ENCODE measurements at regions not wholly inside any gene's neighbourhood (a gene's known extent, or its start where the extent isn't known, plus 50 kb on each side); places are given as distances from the start of the nearest gene placed in this dataset.

GRCh38 chr17:77422104-77422747 lies 281.5 kb downstream of the SEC14L1 start:
- Mint-ChIP-seq H3K27ac (no peak overlapping the region), H3K36me3 (peaks cover 4% of the 10 kb centered on the region), H3K9me3 (no peaks in the 10 kb centered on the region), H3K4me1 (peaks cover 48% of the 10 kb centered on the region), H3K4me3 (no peak overlapping the region), H3K27me3 (no peaks in the 10 kb centered on the region)
- POLR2A ChIA-PET = interaction anchor here (1.1 to 6.5 kb wide), 6 partner anchors 11 to 44 kb away, joined by 3 to 58 read pairs (median 6); no protein-coding TSS in a partner anchor
- ATAC-seq (ENCODE audit: low read depth) = no peak
- DNase-seq = no peak

- ATAC-seq (ENCODE audit: low read depth) (no peak), DNase-seq (no peak)
- Mint-ChIP-seq H3K4me1 (peaks cover 48% of the 10 kb centered on the region), H3K9me3 (no peaks in the 10 kb centered on the region), H3K36me3 (peaks cover 4% of the 10 kb centered on the region), H3K27ac (peak overlapping the region; percentile 55), H3K27me3 (no peaks in the 10 kb centered on the region), H3K4me3 (no peak overlapping the region)
- POLR2A ChIA-PET = interaction anchor here (1.5 to 6.5 kb wide), 3 partner anchors 14 to 33 kb away, joined by 4 to 58 read pairs (median 8); no protein-coding TSS in a partner anchor
Measured at GRCh38 chr17:77422748-77423113, 282.0 kb downstream of the SEC14L1 start.

DNA sequence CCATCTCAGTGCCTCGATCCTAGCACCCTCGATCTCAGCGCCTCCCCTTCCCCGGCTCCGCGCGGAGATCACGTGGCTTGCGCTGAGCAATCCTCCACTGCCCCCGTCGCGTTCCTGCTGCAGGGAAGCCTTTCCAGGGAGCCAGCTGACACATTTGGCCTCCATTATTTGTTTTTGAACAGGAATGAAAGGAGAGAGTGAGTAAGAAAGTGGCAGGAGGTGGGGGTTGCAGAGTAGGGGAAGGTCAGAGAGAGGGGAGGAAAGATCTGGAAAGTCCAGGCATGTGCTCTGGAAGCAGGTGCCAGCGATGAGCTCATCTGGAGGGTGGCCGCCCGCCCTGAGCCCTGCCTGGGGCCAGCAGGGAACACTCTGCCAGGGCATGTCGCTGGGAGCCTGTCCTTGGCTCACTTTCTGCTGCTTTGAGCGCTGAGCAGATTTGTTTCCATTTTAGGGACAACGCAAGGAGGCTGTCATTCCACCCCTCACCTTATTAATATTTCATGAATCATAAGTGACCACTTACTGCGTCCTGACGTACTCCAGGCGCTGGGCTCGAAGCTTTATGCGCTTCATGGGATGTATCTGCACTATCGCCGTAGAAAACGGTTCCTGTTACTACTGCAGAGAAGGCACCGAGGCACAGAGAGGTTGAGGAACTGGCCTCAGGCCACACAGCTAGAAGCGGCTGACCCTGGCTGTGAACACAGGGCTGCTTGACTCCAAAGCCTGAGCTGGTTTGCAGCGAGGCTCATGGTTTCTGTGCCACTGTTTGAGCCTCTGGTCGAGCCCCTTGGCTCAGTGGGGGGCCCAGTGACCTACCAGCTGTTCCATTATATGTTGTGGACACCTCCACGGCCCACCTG lies 283.1 kb downstream of the SEC14L1 start:
- ATAC-seq (ENCODE audit: low read depth) = no peak
- peaks cover 4% of the 10 kb centered on the region for H3K36me3 Mint-ChIP-seq
- H3K27ac Mint-ChIP-seq = peak overlapping the region; percentile 1
- H3K9me3 Mint-ChIP-seq = no peaks in the 10 kb centered on the region
- H3K27me3 Mint-ChIP-seq = no peaks in the 10 kb centered on the region
- POLR2A ChIA-PET = interaction anchor here (1.5 to 6.5 kb wide), 4 partner anchors 15 to 34 kb away, joined by 4 to 58 read pairs (median 6); no protein-coding TSS in a partner anchor
- DNase-seq = no peak
- H3K4me3 Mint-ChIP-seq = no peak overlapping the region
- peaks cover 55% of the 10 kb centered on the region for H3K4me1 Mint-ChIP-seq

GRCh38 chr17:77424585-77425344 lies 284.0 kb downstream of the SEC14L1 start:
- ATAC-seq (ENCODE audit: low read depth) = no peak
- POLR2A ChIA-PET = interaction anchor here (1.0 to 2.4 kb wide), 11 partner anchors 14 to 93 kb away, joined by 3 to 10 read pairs (median 4); no protein-coding TSS in a partner anchor
- Mint-ChIP-seq H3K4me3 (no peak overlapping the region), H3K4me1 (peaks cover 57% of the 10 kb centered on the region), H3K27me3 (no peaks in the 10 kb centered on the region), H3K27ac (peak overlapping the region; percentile 32), H3K36me3 (peaks cover 4% of the 10 kb centered on the region), H3K9me3 (no peaks in the 10 kb centered on the region)
- no peak for DNase-seq

GRCh38 chr17:77425348-77425747 lies 284.6 kb downstream of the SEC14L1 start:
- Mint-ChIP-seq H3K27ac (peak overlapping the region; percentile 32), H3K27me3 (no peaks in the 10 kb centered on the region), H3K4me1 (peaks cover 56% of the 10 kb centered on the region), H3K36me3 (peaks cover 4% of the 10 kb centered on the region), H3K4me3 (peak overlapping the region; percentile 43), H3K9me3 (no peaks in the 10 kb centered on the region)
- DNase-seq = no peak
- ATAC-seq (ENCODE audit: low read depth) = no peak
- POLR2A ChIA-PET = interaction anchor here (1.0 to 2.4 kb wide), 10 partner anchors 14 to 94 kb away, joined by 3 to 10 read pairs (median 5); no protein-coding TSS in a partner anchor

DNA sequence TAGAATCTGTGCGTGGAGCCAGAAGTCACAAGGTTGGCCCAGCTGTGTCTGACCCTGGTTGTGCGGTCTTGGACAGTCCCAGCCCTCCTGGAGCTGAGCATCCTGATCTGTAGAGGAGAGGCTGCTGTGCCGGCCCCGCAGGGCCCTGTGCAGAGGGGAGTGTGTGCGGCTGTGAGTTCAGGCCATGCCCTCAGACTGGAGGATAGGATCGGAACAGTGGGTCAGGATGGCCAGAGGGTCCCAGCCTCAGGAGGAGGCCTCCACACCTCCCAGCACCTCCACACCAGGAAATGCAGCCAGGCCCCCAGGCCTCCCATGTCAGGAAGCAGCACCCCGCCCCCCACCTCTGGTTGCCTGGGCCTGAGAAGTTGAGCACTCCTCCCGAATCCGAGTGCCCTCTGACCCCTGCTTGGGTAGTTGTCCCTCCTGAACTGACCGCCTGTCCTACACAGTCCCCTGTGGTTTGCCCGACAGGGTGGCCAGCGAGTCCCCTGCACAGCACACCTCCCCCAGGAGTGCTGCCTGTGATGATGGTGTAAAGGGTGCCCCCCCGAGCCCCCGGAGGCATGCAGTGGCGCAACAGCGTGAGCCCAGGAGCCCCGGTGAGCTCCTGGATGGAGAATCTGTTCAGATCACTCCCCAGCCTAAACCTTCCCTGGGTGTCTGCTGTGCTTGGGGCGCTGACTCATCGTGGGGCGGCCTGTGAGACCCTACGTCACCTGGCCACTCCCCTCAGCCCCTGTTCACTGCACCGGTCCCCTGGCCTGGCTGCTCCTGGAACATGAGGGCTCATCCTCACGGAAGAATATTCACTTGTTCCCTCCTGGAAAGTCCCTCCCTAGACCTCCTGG lies 285.2 kb downstream of the SEC14L1 start:
- POLR2A ChIA-PET = interaction anchor here (0.9 to 2.4 kb wide), 11 partner anchors 10 to 95 kb away, joined by 3 to 10 read pairs (median 4); no protein-coding TSS in a partner anchor
- DNase-seq (no peak), ATAC-seq (ENCODE audit: low read depth) (peak; percentile 65)
- Mint-ChIP-seq H3K4me1 (peaks cover 55% of the 10 kb centered on the region), H3K4me3 (peak overlapping the region; percentile 62), H3K36me3 (peaks cover 4% of the 10 kb centered on the region), H3K27me3 (no peaks in the 10 kb centered on the region), H3K9me3 (no peaks in the 10 kb centered on the region), H3K27ac (peak overlapping the region; percentile 74)

- Mint-ChIP-seq H3K4me1 (peaks cover 53% of the 10 kb centered on the region), H3K27me3 (no peaks in the 10 kb centered on the region), H3K36me3 (no peaks in the 10 kb centered on the region), H3K27ac (peak overlapping the region; percentile 74), H3K4me3 (peak overlapping the region; percentile 62), H3K9me3 (no peaks in the 10 kb centered on the region)
- ATAC-seq (ENCODE audit: low read depth) (peak; percentile 16), DNase-seq (no peak)
- POLR2A ChIA-PET = interaction anchor here (0.7 to 2.4 kb wide), 8 partner anchors 9 to 102 kb away, joined by 3 to 8 read pairs (median 4); no protein-coding TSS in a partner anchor
Measured at GRCh38 chr17:77426676-77427386, 286.1 kb downstream of the SEC14L1 start.

GRCh38 chr17:77427391-77427991 lies 286.7 kb downstream of the SEC14L1 start:
- H3K4me3 Mint-ChIP-seq = peak overlapping the region; percentile 13
- H3K27ac Mint-ChIP-seq = peak overlapping the region; percentile 74
- ATAC-seq (ENCODE audit: low read depth) (no peak), DNase-seq (no peak)
- H3K36me3 Mint-ChIP-seq = no peaks in the 10 kb centered on the region
- POLR2A ChIA-PET = interaction anchor here (0.7 to 2.4 kb wide), 8 partner anchors 9 to 102 kb away, joined by 3 to 8 read pairs (median 4); no protein-coding TSS in a partner anchor
- no peaks in the 10 kb centered on the region for H3K9me3 Mint-ChIP-seq
- peaks cover 60% of the 10 kb centered on the region for H3K4me1 Mint-ChIP-seq
- H3K27me3 Mint-ChIP-seq = no peaks in the 10 kb centered on the region

DNA sequence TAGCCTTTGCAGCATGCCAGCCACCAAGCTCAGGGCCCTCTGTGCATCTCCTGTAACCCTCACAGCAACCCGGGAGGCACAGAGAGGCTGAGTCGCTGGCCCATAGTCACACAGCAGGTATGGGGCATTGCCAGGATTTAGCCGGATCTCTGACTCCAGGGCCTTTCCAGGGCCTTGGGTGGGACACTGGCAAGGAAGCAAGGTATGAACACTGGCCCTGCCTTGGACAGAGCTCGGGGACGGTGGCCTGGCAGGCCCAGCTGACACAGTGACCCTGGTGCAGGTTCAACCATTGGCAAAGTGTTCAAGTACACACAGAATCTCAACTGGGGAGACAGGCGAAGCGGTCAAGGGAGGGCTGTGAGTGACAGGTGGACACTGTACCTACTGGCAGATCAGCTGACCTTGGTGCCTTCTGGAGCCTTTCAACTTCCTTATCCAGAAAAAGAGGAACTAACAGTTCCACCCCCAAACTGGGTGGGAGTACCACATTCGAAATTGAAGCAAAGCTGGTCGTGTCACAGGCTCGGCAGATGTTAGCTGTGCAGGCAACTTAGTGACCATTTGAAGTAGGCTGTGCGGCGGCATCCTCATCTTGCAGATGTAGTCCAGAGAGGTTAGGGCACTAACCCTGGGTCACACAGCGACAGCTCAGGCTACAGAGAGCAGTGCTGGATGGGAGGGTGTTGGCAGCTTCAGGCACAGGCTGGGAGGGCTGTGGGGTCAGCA lies 287.4 kb downstream of the SEC14L1 start:
- Mint-ChIP-seq H3K9me3 (no peaks in the 10 kb centered on the region), H3K27me3 (no peaks in the 10 kb centered on the region), H3K4me3 (no peak overlapping the region), H3K36me3 (no peaks in the 10 kb centered on the region), H3K4me1 (peaks cover 60% of the 10 kb centered on the region), H3K27ac (no peak overlapping the region)
- DNase-seq (no peak), ATAC-seq (ENCODE audit: low read depth) (no peak)
- POLR2A ChIA-PET = interaction anchor here (0.8 to 1.8 kb wide), 6 partner anchors 22 to 54 kb away, joined by 3 to 5 read pairs (median 3); no protein-coding TSS in a partner anchor

DNA sequence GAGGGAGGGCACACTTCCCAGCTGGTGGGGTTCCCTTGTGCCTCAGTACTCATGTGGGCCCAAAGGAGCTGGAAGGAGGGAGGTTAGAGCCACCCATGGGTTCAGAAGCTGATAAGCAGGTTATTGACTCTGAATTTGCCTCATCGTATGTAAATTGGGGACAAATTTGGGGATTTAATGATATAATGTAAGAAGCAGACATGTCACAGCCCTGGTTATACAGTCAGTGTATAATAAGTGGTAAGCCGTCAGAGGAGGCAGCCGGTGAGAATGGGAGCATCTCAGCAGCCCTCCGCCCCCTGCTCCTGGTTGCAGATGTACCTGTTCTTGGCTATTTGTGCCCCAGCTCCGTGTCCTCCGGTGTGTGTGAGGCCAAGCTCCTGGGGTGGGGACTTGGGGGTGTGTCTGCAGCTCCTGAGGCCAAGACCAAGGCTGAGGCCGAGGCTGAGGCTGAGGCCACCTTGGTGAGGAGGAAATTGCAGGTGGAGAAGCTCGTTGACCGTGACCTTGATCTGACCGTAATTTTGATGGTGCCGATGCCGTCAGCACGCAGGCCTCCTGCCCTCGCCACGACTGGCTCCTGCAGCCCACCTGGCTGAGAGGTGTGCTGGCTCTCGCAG lies 288.1 kb downstream of the SEC14L1 start:
- POLR2A ChIA-PET = interaction anchor here (0.8 to 1.8 kb wide), 6 partner anchors 24 to 54 kb away, joined by 3 to 7 read pairs (median 4); no protein-coding TSS in a partner anchor
- no peaks in the 10 kb centered on the region for H3K9me3 Mint-ChIP-seq
- peaks cover 62% of the 10 kb centered on the region for H3K4me1 Mint-ChIP-seq
- H3K27me3 Mint-ChIP-seq = no peaks in the 10 kb centered on the region
- no peak overlapping the region for H3K4me3 Mint-ChIP-seq
- peak overlapping the region; percentile 71 for H3K27ac Mint-ChIP-seq
- DNase-seq (no peak), ATAC-seq (ENCODE audit: low read depth) (no peak)
- peaks cover 1% of the 10 kb centered on the region for H3K36me3 Mint-ChIP-seq

All from activated naive CD8-positive, alpha-beta T cell treated with anti-CD3 and anti-CD28 coated beads, Interleukin-2, amount 10 ng/mL, durations not matched to agents 7 days and 5 days (primary cell).